HL-60 (cell line): ENCODE measurements at regions not wholly inside any gene's neighbourhood (a gene's known extent, or its start where the extent isn't known, plus 50 kb on each side); places are given as distances from the start of the nearest gene placed in this dataset.

Experiments
- DNase-seq, 2 experiments: peaks; one replicate each; pipeline ENCODE4 v3.0.0-alpha.2; 2010 to 2020; ENCODE audit warnings: low read depth in 1 of 2, low spot score in 1 of 2
- H3K27ac ChIP-seq: fragments of 250-450 bp; sonication (Bioruptor Pico); replicated peaks from 2 replicates; pipeline ENCODE4 v1.5.1; 2020; ENCODE audit warnings: mild to moderate bottlenecking, moderate library complexity
- H3K27me3 ChIP-seq: fragments of 250-450 bp; sonication (Bioruptor Pico); 2 replicates; pipeline ENCODE4 v1.5.1; 2021; ENCODE audit warnings: mild to moderate bottlenecking, moderate library complexity; ENCODE audit not compliant: insufficient read depth, poor library complexity, severe bottlenecking
- H3K4me3 ChIP-seq: replicated peaks from 2 replicates; pipeline ENCODE4 v1.5.1; 2011; ENCODE audit warnings: mild to moderate bottlenecking, control low read depth, low read length; ENCODE audit not compliant: insufficient read depth
- GABPA ChIP-seq: IDR thresholded peaks from 2 replicates; pipeline ENCODE4 v1.6.1; 2012; ENCODE audit warnings: low read depth
- POLR2AphosphoS5 ChIP-seq: IDR thresholded peaks from 2 replicates; pipeline ENCODE4 v1.6.1; 2012; ENCODE audit warnings: low read depth
- SPI1 ChIP-seq: IDR thresholded peaks from 2 replicates; pipeline ENCODE4 v1.6.1; 2012; ENCODE audit warnings: low read depth, mild to moderate bottlenecking, borderline replicate concordance
- TF ChIP-seq, protein P1 (sequence below): IDR thresholded peaks from one replicate; pipeline ENCODE4 v1.5.1; 2011; ENCODE audit warnings: low read length, control low read depth, inconsistent platforms; ENCODE audit not compliant: insufficient read depth
- TF ChIP-seq, protein P2 (sequence below): IDR thresholded peaks from 2 replicates; pipeline ENCODE4 v1.6.1; 2012; ENCODE audit warnings: low read depth; ENCODE audit not compliant: insufficient replicate concordance

DNA sequence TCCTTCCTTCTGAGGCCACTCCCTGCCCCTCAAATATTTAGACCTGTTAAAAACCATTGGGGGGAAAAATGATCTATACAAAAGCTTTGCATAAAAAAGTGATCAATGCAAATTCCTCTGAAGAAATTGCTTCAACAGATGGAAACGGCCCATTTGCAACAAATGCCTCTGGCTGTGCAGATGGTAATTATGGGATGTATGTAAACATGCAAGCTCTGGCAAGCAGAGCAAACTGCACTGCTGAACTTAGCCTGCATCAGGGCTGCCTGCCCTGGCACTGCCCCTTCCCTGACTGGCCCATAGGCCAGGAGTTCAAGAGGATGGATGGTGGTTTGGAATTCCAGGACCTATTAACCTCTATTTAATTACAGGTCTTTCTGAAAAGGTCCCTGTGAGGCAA lies 388.7 kb downstream of the MIAT start:
- TF ChIP-seq POLR2AphosphoS5: no peak
- TF ChIP-seq, protein P1, sequence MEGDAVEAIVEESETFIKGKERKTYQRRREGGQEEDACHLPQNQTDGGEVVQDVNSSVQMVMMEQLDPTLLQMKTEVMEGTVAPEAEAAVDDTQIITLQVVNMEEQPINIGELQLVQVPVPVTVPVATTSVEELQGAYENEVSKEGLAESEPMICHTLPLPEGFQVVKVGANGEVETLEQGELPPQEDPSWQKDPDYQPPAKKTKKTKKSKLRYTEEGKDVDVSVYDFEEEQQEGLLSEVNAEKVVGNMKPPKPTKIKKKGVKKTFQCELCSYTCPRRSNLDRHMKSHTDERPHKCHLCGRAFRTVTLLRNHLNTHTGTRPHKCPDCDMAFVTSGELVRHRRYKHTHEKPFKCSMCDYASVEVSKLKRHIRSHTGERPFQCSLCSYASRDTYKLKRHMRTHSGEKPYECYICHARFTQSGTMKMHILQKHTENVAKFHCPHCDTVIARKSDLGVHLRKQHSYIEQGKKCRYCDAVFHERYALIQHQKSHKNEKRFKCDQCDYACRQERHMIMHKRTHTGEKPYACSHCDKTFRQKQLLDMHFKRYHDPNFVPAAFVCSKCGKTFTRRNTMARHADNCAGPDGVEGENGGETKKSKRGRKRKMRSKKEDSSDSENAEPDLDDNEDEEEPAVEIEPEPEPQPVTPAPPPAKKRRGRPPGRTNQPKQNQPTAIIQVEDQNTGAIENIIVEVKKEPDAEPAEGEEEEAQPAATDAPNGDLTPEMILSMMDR: no peak
- no peak for TF ChIP-seq GABPA
- TF ChIP-seq, protein P2, sequence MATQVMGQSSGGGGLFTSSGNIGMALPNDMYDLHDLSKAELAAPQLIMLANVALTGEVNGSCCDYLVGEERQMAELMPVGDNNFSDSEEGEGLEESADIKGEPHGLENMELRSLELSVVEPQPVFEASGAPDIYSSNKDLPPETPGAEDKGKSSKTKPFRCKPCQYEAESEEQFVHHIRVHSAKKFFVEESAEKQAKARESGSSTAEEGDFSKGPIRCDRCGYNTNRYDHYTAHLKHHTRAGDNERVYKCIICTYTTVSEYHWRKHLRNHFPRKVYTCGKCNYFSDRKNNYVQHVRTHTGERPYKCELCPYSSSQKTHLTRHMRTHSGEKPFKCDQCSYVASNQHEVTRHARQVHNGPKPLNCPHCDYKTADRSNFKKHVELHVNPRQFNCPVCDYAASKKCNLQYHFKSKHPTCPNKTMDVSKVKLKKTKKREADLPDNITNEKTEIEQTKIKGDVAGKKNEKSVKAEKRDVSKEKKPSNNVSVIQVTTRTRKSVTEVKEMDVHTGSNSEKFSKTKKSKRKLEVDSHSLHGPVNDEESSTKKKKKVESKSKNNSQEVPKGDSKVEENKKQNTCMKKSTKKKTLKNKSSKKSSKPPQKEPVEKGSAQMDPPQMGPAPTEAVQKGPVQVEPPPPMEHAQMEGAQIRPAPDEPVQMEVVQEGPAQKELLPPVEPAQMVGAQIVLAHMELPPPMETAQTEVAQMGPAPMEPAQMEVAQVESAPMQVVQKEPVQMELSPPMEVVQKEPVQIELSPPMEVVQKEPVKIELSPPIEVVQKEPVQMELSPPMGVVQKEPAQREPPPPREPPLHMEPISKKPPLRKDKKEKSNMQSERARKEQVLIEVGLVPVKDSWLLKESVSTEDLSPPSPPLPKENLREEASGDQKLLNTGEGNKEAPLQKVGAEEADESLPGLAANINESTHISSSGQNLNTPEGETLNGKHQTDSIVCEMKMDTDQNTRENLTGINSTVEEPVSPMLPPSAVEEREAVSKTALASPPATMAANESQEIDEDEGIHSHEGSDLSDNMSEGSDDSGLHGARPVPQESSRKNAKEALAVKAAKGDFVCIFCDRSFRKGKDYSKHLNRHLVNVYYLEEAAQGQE: no peak
- no peak for TF ChIP-seq SPI1
- no peak overlapping the region for H3K4me3 ChIP-seq
- no peak overlapping the region for H3K27ac ChIP-seq
- DNase-seq: no peak
- no peaks in the 10 kb centered on the region for H3K27me3 ChIP-seq

DNA sequence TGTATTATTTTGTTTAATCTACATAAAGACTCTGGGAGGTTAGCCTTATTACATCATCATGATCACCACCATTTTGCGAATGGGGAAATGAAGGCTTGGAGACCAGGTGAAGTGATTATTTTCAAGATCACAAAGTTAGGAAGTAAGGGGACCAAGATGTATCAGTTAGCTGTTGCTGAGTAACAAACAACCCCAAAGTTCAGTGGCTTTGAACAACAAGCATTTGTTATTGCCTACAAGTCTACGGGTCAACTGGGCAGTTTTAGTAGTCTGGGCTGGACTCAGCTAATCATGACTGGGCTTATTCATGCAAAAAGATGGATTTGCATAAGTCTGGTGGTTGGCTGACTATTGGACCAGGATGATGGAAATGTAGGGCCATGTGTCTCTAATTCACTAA lies 389.2 kb downstream of the MIAT start:
- H3K27me3 ChIP-seq: no peaks in the 10 kb centered on the region
- H3K4me3 ChIP-seq: no peak overlapping the region
- DNase-seq: no peak
- no peak for TF ChIP-seq GABPA
- TF ChIP-seq, protein P2: no peak
- TF ChIP-seq, protein P1: no peak
- no peak for TF ChIP-seq POLR2AphosphoS5
- no peak for TF ChIP-seq SPI1
- no peak overlapping the region for H3K27ac ChIP-seq

DNA sequence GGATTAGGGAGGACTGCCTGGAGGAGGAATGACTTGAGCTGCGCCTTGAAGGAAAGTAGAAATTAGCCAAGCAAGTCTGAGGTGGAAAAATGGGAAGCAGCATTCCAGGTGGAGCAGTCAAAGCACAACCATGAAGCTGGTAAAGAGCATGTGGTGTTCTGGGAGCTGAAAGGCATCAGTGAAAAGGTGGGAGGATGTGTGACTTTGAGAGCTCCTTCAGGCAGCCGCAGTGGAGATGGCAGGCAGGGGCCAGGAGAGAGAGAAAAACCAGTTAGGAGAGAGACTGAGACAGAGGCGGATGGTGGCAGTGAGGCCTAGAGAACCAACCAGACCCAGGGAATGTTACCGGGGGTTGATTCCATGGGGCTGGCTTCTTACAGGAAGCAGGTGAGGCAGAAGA lies 393.4 kb downstream of the MIAT start:
- Histone ChIP-seq H3K4me3 (no peak overlapping the region), H3K27ac (no peak overlapping the region), H3K27me3 (no peaks in the 10 kb centered on the region)
- no peak for TF ChIP-seq SPI1
- TF ChIP-seq GABPA: no peak
- TF ChIP-seq, protein P2: no peak
- TF ChIP-seq POLR2AphosphoS5: no peak
- TF ChIP-seq, protein P1: no peak
- no peak for DNase-seq
